ENCODE measurements at regions not wholly inside any gene's neighbourhood (a gene's known extent, or its start where the extent isn't known, plus 50 kb on each side); places are given as distances from the start of the nearest gene placed in this dataset.

GRCh38 chr7:81492240-81492639, 277.6 kb downstream of the HGF start:
- Histone ChIP-seq H3K4me3 (replicated peaks in 1 of 3) (no peak overlapping the region), H3K27me3 (no peaks in the 10 kb centered on the region), H3K4me1 (no peaks in the 10 kb centered on the region), H3K9me3 (no peaks in the 10 kb centered on the region), H3K36me3 (no peaks in the 10 kb centered on the region), H3K27ac (no peak overlapping the region)
- no peak for TF ChIP-seq POLR2A (IDR thresholded peaks at IDR 0.05)
- no peak for TF ChIP-seq CTCF (IDR thresholded peaks at IDR 0.05)
- WGBS, 2 donors = 79 to 89% methylated on average over 1 of the region's 1 CpG
- intact Hi-C loops (cut with DNase I) = loop anchor here (10.0 kb wide), 1 partner anchor 523 kb away; no protein-coding TSS in a partner anchor
- DNase-seq = no peak

GRCh38 chr7:81491573-81491972, 278.3 kb downstream of the HGF start:
- 83 to 87% methylated on average over 3 of the region's 3 CpGs for WGBS, 2 donors
- Histone ChIP-seq H3K4me3 (replicated peaks in 1 of 3) (no peak overlapping the region), H3K27me3 (no peaks in the 10 kb centered on the region), H3K36me3 (no peaks in the 10 kb centered on the region), H3K9me3 (no peaks in the 10 kb centered on the region), H3K4me1 (no peaks in the 10 kb centered on the region), H3K27ac (no peak overlapping the region)
- TF ChIP-seq CTCF (IDR thresholded peaks at IDR 0.05) = no peak
- no peak for TF ChIP-seq POLR2A (IDR thresholded peaks at IDR 0.05)
- no peak for DNase-seq
- intact Hi-C loops (cut with DNase I) = loop anchor here (10.0 kb wide), 1 partner anchor 523 kb away; no protein-coding TSS in a partner anchor

GRCh38 chr7:81488210-81488609, 281.6 kb downstream of the HGF start:
- no peaks in the 10 kb centered on the region for H3K36me3 ChIP-seq
- 85 to 92% methylated on average over 2 of the region's 2 CpGs for WGBS, 2 donors
- H3K9me3 ChIP-seq = no peaks in the 10 kb centered on the region
- no peak for DNase-seq
- H3K4me1 ChIP-seq = peaks cover 0 to 7% of the 10 kb centered on the region in 2 donors
- no peak overlapping the region for H3K27ac ChIP-seq
- intact Hi-C loops (cut with DNase I) = loop anchor here (10.0 kb wide), 1 partner anchor 467 kb away; no protein-coding TSS in a partner anchor
- H3K4me3 ChIP-seq (replicated peaks in 1 of 3) = no peak overlapping the region
- H3K27me3 ChIP-seq = no peaks in the 10 kb centered on the region
- TF ChIP-seq CTCF (IDR thresholded peaks at IDR 0.05) = no peak
- TF ChIP-seq POLR2A (IDR thresholded peaks at IDR 0.05) = no peak

GRCh38 chr7:81487516-81487915, 282.3 kb downstream of the HGF start:
- peaks cover 0 to 7% of the 10 kb centered on the region in 2 donors for H3K4me1 ChIP-seq
- 87 to 88% methylated on average over 6 of the region's 6 CpGs for WGBS, 2 donors
- intact Hi-C loops (cut with DNase I) = loop anchor here (10.0 kb wide), 1 partner anchor 467 kb away; no protein-coding TSS in a partner anchor

More at GRCh38 chr7:81487516-81487915, 282.3 kb downstream of the HGF start:
- TF ChIP-seq POLR2A (IDR thresholded peaks at IDR 0.05) (no peak), CTCF (IDR thresholded peaks at IDR 0.05) (no peak)
- Histone ChIP-seq H3K4me3 (replicated peaks in 1 of 3) (no peak overlapping the region), H3K27me3 (no peaks in the 10 kb centered on the region), H3K36me3 (no peaks in the 10 kb centered on the region), H3K9me3 (no peaks in the 10 kb centered on the region), H3K27ac (no peak overlapping the region)
- DNase-seq = no peak

Measured in thyroid gland (tissue), 4 donors.